ENCODE measurements at regions not wholly inside any gene's neighbourhood (a gene's known extent, or its start where the extent isn't known, plus 50 kb on each side); places are given as distances from the start of the nearest gene placed in this dataset.

DNA sequence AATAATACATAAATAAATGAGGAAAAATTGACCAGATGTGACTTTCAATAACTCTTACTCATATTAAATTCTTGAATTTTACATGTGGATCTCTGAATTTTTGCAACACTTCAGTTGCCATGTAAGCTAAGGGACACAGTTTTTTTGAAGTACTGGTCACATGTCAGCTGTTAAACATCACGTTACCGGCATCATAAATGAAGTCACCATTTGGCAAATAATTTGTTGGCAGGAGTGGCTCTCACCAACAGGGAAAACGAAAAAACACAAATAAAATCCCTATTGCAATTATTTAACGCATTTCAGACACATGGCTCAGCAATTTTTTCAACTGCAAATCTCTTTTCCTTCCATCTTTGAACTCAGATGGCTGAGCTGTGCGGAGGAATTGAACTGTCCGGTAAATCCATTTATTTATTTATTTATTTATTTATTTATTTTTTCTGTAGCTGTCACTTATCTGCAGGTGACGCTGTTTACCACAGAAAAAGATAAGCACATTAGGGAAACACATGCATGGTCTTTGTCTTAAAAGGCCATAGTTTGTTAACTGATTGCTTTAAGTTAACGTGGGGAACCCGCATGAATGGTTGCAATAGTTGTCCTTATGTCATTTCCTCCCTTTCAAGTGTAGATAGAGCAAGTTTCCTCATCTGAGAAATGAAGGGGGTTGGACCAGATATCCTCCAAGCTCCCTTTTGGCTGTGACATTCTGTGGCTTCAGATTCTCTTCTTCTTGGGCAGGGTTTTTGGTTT is 64.7 kb upstream of the JAZF1 start:
- intact Hi-C loops (cut with micrococcal nuclease; ENCODE audit: unreplicated experiment): no loop called here
- H3K4me3 ChIP-seq (ENCODE audit: low read depth, low read length, poor library complexity, severe bottlenecking): no peak overlapping the region
- no TSS peak for BruUV-seq (replicated peaks)
- POLR2A ChIA-PET: interaction anchor here (0.6 kb wide), 1 partner anchor 254 kb away, joined by 4 read pairs; no protein-coding TSS in a partner anchor
- no peaks in the 10 kb centered on the region for H3K79me2 ChIP-seq (ENCODE audit: insufficient read depth, low read depth, low read length)
- H3K27ac ChIP-seq (ENCODE audit: low read depth, low read length, poor library complexity, severe bottlenecking): no peak overlapping the region
- no peak overlapping the region for H3K4me2 ChIP-seq (ENCODE audit: low read length)
- DNase-seq (ENCODE audit: low spot score): no peak
- H2AFZ ChIP-seq (ENCODE audit: low read length): no peak overlapping the region
- no peaks in the 10 kb centered on the region for H3K36me3 ChIP-seq (ENCODE audit: insufficient read depth, low read length)
- CTCF ChIA-PET (ENCODE audit: unreplicated experiment): no interaction called here
- no peaks in the 10 kb centered on the region for H3K9me2 ChIP-seq (ENCODE audit: insufficient read depth, low read length)
- no peaks in the 10 kb centered on the region for H3K9me3 ChIP-seq (ENCODE audit: low read length)
- H3K4me1 ChIP-seq (ENCODE audit: insufficient read depth, low read length, poor library complexity, severe bottlenecking): no peaks in the 10 kb centered on the region
- H4K20me1 ChIP-seq (ENCODE audit: insufficient read depth, low read length): no peaks in the 10 kb centered on the region
- TF ChIP-seq EZH2phosphoT487 (IDR thresholded peaks at IDR 0.05; ENCODE audit: borderline replicate concordance, low read depth, low read length): no peak
- TF ChIP-seq, protein P1, sequence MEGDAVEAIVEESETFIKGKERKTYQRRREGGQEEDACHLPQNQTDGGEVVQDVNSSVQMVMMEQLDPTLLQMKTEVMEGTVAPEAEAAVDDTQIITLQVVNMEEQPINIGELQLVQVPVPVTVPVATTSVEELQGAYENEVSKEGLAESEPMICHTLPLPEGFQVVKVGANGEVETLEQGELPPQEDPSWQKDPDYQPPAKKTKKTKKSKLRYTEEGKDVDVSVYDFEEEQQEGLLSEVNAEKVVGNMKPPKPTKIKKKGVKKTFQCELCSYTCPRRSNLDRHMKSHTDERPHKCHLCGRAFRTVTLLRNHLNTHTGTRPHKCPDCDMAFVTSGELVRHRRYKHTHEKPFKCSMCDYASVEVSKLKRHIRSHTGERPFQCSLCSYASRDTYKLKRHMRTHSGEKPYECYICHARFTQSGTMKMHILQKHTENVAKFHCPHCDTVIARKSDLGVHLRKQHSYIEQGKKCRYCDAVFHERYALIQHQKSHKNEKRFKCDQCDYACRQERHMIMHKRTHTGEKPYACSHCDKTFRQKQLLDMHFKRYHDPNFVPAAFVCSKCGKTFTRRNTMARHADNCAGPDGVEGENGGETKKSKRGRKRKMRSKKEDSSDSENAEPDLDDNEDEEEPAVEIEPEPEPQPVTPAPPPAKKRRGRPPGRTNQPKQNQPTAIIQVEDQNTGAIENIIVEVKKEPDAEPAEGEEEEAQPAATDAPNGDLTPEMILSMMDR (conservative IDR thresholded peaks at IDR 0.05; ENCODE audit: low read length): no peak

GRCh38 chr7:28246921-28247461 is 66.4 kb upstream of the JAZF1 start:
- Histone ChIP-seq H4K20me1 (ENCODE audit: insufficient read depth, low read length) (no peaks in the 10 kb centered on the region), H3K27ac (ENCODE audit: low read depth, low read length, poor library complexity, severe bottlenecking) (no peak overlapping the region), H3K4me3 (ENCODE audit: low read depth, low read length, poor library complexity, severe bottlenecking) (no peak overlapping the region), H3K4me1 (ENCODE audit: insufficient read depth, low read length, poor library complexity, severe bottlenecking) (no peaks in the 10 kb centered on the region), H2AFZ (ENCODE audit: low read length) (no peak overlapping the region), H3K4me2 (ENCODE audit: low read length) (no peak overlapping the region), H3K36me3 (ENCODE audit: insufficient read depth, low read length) (no peaks in the 10 kb centered on the region), H3K79me2 (ENCODE audit: insufficient read depth, low read depth, low read length) (no peaks in the 10 kb centered on the region), H3K9me3 (ENCODE audit: low read length) (no peaks in the 10 kb centered on the region), H3K9me2 (ENCODE audit: insufficient read depth, low read length) (no peaks in the 10 kb centered on the region)
- BruUV-seq (replicated peaks): no TSS peak
- CTCF ChIA-PET (ENCODE audit: unreplicated experiment): no interaction called here
- DNase-seq (ENCODE audit: low spot score): no peak
- intact Hi-C loops (cut with micrococcal nuclease; ENCODE audit: unreplicated experiment): no loop called here
- TF ChIP-seq, protein P1 (conservative IDR thresholded peaks at IDR 0.05; ENCODE audit: low read length): no peak
- no peak for TF ChIP-seq EZH2phosphoT487 (IDR thresholded peaks at IDR 0.05; ENCODE audit: borderline replicate concordance, low read depth, low read length)
- POLR2A ChIA-PET: interaction anchor here (0.6 to 1.1 kb wide), 2 partner anchors 20 to 221 kb away, joined by 3 to 4 read pairs; no protein-coding TSS in a partner anchor

DNA sequence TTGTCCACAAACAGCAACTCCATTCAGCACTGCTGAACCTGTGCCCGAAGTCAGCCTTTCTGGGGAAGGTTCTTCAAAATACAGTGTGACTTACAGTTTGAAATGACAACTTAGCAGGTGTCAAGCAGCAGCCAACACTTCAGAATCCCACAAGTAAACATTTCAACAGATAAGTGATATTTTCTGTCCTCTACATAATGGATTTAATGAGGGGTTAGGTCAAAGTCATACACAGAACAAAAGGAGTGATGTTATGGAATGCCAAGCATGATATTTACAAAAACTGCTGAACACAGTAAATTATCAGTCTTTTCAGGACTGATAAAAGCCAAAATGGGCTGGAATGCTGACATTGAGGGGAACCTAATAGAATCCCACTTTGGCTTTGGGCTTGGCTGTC is 77.6 kb upstream of the JAZF1 start:
- intact Hi-C loops (cut with micrococcal nuclease; ENCODE audit: unreplicated experiment): no loop called here
- no peak for DNase-seq (ENCODE audit: low spot score)
- POLR2A ChIA-PET: no interaction called here
- H4K20me1 ChIP-seq (ENCODE audit: insufficient read depth, low read length): no peaks in the 10 kb centered on the region
- CTCF ChIA-PET (ENCODE audit: unreplicated experiment): no interaction called here
- H3K4me3 ChIP-seq (ENCODE audit: low read depth, low read length, poor library complexity, severe bottlenecking): no peak overlapping the region
- H3K9me2 ChIP-seq (ENCODE audit: insufficient read depth, low read length): no peaks in the 10 kb centered on the region
- H2AFZ ChIP-seq (ENCODE audit: low read length): no peak overlapping the region
- TF ChIP-seq EZH2phosphoT487 (IDR thresholded peaks at IDR 0.05; ENCODE audit: borderline replicate concordance, low read depth, low read length): no peak
- TF ChIP-seq, protein P1 (conservative IDR thresholded peaks at IDR 0.05; ENCODE audit: low read length): no peak
- H3K4me2 ChIP-seq (ENCODE audit: low read length): no peak overlapping the region
- no peaks in the 10 kb centered on the region for H3K36me3 ChIP-seq (ENCODE audit: insufficient read depth, low read length)
- H3K9me3 ChIP-seq (ENCODE audit: low read length): peaks cover 6% of the 10 kb centered on the region; the same call in 1 of the 2 replicates
- H3K79me2 ChIP-seq (ENCODE audit: insufficient read depth, low read depth, low read length): no peaks in the 10 kb centered on the region
- H3K4me1 ChIP-seq (ENCODE audit: insufficient read depth, low read length, poor library complexity, severe bottlenecking): no peaks in the 10 kb centered on the region
- no TSS peak for BruUV-seq (replicated peaks)
- H3K27ac ChIP-seq (ENCODE audit: low read depth, low read length, poor library complexity, severe bottlenecking): no peak overlapping the region

Measured in OCI-LY7 (cell line).